Coronary artery (tissue), 2 donors: ENCODE measurements at regions not wholly inside any gene's neighbourhood (a gene's known extent, or its start where the extent isn't known, plus 50 kb on each side); places are given as distances from the start of the nearest gene placed in this dataset.
"Not testable (repeated sequence)": the region's sequence is repeated elsewhere in the genome, so short reads cannot be mapped to it uniquely, and the experiment has no call there.

Source experiments
- DNase-seq: peaks from one replicate; pipeline ENCODE4 v3.0.0-alpha.2; 2017; ENCODE audit warnings: low spot score
- H3K27ac ChIP-seq, 2 donors: fragments of 200-600 bp; sonication (generic); one replicate each; pipeline ENCODE4 v1.5.1; 2016 to 2019
- H3K4me3 ChIP-seq: fragments of 200-600 bp; sonication (generic); 2 replicates; pipeline ENCODE4 v1.5.1; 2016; ENCODE audit warnings: mild to moderate bottlenecking, moderate library complexity
- TF ChIP-seq, protein P1 (sequence below): fragments of 200-600 bp; sonication (generic); IDR thresholded peaks from one replicate; pipeline ENCODE4 v1.5.1; 2019; ENCODE audit warnings: antibody characterized with exemption

DNA sequence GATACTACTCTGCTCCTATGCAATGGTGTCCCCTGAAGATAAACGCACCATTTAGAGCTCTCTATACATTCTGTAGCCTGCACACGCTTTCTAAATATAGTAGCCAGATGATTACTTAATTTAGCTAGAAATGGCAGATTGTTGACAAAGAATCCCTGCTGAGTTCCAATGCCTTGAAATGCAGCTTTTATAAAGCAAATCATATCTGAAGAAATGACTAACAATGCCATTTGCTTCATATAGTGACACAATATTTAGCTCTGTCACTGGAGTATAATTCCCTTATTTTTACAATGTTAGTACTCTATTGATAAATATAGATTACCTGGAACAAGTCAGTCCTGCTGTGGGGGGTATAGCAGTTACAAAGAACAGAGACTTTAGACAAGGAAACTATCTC is 166.2 kb downstream of the CDCA7 start:
- Histone ChIP-seq H3K27ac (no peak overlapping the region), H3K4me3 (no peak overlapping the region)
- TF ChIP-seq, protein P1, sequence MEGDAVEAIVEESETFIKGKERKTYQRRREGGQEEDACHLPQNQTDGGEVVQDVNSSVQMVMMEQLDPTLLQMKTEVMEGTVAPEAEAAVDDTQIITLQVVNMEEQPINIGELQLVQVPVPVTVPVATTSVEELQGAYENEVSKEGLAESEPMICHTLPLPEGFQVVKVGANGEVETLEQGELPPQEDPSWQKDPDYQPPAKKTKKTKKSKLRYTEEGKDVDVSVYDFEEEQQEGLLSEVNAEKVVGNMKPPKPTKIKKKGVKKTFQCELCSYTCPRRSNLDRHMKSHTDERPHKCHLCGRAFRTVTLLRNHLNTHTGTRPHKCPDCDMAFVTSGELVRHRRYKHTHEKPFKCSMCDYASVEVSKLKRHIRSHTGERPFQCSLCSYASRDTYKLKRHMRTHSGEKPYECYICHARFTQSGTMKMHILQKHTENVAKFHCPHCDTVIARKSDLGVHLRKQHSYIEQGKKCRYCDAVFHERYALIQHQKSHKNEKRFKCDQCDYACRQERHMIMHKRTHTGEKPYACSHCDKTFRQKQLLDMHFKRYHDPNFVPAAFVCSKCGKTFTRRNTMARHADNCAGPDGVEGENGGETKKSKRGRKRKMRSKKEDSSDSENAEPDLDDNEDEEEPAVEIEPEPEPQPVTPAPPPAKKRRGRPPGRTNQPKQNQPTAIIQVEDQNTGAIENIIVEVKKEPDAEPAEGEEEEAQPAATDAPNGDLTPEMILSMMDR: no peak
- no peak for DNase-seq

DNA sequence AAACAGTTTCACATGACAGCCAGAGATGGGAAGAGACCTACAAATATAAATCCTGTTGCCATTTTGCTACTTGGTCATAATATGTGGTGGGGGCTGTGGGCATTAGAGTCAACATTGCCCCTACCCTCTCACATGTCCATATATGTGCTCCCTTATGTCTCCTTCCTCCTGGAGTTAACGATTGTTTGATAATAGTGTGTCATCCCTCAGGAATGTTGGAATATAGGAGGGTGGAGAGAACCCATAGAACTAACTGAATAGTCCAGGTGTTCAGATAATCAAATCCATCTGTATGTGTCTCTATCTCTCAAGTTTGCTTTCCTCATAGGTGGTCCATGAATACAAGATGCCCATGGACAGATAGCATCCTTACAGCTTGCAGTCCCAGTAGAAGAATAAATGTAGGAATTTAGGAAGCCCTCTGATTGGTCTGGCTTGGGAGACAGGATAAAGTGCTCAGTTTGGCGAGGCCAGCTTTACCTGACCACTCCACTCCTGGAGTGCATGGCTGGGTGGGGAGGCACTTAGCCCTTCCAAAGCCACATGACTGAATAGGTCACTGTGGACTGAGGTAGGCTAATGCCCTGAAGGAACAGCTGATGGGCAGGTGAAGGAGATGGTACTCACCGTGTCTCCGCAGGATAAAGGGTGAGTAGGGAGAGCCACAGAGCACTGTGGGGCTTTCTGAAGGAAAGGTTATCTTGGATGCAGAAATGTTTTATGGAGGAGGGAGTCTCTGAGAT is 166.9 kb downstream of the CDCA7 start:
- TF ChIP-seq, protein P1: no peak

GRCh38 chr2:173523497-173523896 is 168.8 kb downstream of the CDCA7 start:
- H3K4me3 ChIP-seq: no peak overlapping the region
- H3K27ac ChIP-seq: peak overlapping the region in 1 of 2 donors; percentile 27
- DNase-seq: no peak
- TF ChIP-seq, protein P1: no peak

More for the DNA sequence above, 166.9 kb downstream of the CDCA7 start:
- DNase-seq: no peak
- Histone ChIP-seq H3K27ac (no peak overlapping the region), H3K4me3 (no peak overlapping the region)

DNA sequence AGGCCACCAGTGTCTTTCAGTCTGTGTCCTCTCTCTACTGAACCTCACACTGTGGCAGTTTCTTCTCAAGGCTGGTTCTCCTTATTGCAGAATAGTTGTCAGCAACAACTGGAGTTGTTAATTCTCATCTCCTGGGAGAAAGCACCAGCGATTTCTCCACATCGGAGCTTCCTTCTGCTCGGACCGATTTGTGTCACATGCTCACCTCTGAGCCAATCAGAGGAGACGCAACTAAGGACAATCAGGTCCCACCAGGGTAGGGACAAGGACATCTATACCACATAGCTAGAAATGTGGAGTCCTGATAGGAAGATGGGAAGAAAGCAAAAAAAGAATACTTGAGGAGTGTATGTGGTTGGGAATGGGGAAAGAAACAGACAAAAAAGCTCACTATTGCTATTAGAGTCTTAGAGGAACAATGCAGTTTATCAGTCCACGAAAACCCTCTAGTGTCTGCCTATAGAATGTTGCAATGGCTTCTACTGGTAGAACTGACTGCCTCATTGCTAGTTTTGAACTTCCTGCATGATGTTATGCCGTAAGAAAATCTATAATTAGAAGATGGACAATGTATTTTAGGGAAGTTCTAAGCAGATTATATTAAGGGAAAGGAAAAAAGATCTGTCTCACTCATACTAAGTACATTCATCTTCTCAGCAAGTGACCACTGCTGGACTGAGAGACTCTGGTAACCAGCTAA is 169.7 kb downstream of the CDCA7 start:
- H3K4me3 ChIP-seq: no peak overlapping the region
- peak overlapping the region in 1 of 2 donors; percentile 45 for H3K27ac ChIP-seq
- TF ChIP-seq, protein P1: no peak
- DNase-seq: no peak

- not testable (repeated sequence) for H3K27ac ChIP-seq, H3K4me3 ChIP-seq, DNase-seq
These were observed 178.3 kb downstream of the CDCA7 start for GRCh38 chr2:173532732-173533531.

- DNase-seq: no peak
- H3K27ac ChIP-seq: no peak overlapping the region
- H3K4me3 ChIP-seq: no peak overlapping the region
- TF ChIP-seq, protein P1: no peak
These were observed 183.0 kb downstream of the CDCA7 start for GRCh38 chr2:173537694-173538093.

DNA sequence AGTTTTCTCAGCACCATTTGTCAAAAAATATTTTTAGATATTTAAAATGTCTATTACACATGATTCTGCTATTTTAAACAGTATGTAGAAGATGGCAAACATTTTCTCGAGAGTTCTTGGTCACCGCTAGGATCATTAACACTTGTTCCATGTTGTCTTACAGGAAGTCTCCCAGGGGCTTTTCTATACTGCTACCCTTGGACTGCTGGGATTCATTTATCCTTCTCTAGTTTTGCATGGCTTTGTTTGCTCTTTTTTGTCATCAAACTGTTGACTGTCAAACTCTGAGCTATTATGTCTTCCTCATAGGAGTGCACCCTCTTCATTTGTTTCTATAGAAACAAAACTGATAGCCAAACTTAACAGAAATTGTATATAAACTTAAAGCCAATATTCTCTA is 184.9 kb downstream of the CDCA7 start:
- TF ChIP-seq, protein P1: no peak
- no peak overlapping the region for H3K4me3 ChIP-seq
- DNase-seq: no peak
- no peak overlapping the region for H3K27ac ChIP-seq
